ENCODE measurements at regions not wholly inside any gene's neighbourhood (a gene's known extent, or its start where the extent isn't known, plus 50 kb on each side); places are given as distances from the start of the nearest gene placed in this dataset.

GRCh38 chr13:29648760-29649159 is 53.3 kb upstream of the SLC7A1 start:
- no peak for DNase-seq
- Histone ChIP-seq H3K27ac (no peak overlapping the region), H3K36me3 (no peaks in the 10 kb centered on the region), H3K27me3 (no peaks in the 10 kb centered on the region), H3K4me3 (replicated peaks in 1 of 3) (no peak overlapping the region), H3K4me1 (no peaks in the 10 kb centered on the region), H3K9me3 (no peaks in the 10 kb centered on the region)
- TF ChIP-seq CTCF (IDR thresholded peaks at IDR 0.05): no peak
- no peak for TF ChIP-seq POLR2A (IDR thresholded peaks at IDR 0.05)
- WGBS, 2 donors: 89 to 94% methylated on average over 2 of the region's 2 CpGs
- intact Hi-C loops (cut with DNase I): no loop called here
